ENCODE measurements at regions not wholly inside any gene's neighbourhood (a gene's known extent, or its start where the extent isn't known, plus 50 kb on each side); places are given as distances from the start of the nearest gene placed in this dataset.

GRCh38 chr3:151548195-151548594 lies 87.3 kb upstream of the IGSF10 start:
- WGBS, result 82% methylated on average over 2 of the region's 2 CpGs

DNA sequence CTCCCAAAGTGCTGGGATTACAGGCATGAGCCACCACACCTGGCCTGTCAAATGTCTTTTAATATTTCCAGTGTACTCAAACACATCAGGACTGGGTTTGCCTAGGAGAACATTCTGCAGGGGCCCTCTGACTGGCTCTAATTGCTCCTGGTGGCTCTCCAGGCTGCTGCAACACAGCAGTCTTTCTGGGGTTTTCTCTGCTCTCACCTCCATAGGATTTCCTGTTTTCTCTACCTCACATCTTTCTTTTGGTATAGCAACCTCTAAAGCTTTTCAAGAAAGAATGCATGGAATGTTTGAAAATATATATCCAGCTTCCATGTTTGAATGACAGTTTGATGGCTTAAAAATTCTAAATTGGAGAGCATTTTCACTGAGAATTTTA lies 83.3 kb upstream of the IGSF10 start:
- H3K27ac ChIP-seq, result no peak overlapping the region
- no peaks in the 10 kb centered on the region for H3K27me3 ChIP-seq (replicated peaks; ENCODE audit: insufficient read depth)
- H3K4me3 ChIP-seq, result no peak overlapping the region
- TF ChIP-seq POLR2AphosphoS5 (IDR thresholded peaks at IDR 0.05), result no peak
- H3K36me3 ChIP-seq, result no peaks in the 10 kb centered on the region
- H3K9me3 ChIP-seq, result no peaks in the 10 kb centered on the region
- no peaks in the 10 kb centered on the region for H3K4me1 ChIP-seq (replicated peaks)
- intact Hi-C loops (cut with DNase I), result no loop called here
- no peak for DNase-seq (ENCODE audit: low spot score)

More at GRCh38 chr3:151548195-151548594, 87.3 kb upstream of the IGSF10 start:
- DNase-seq (ENCODE audit: low spot score), result no peak
- H3K27me3 ChIP-seq (replicated peaks; ENCODE audit: insufficient read depth), result no peaks in the 10 kb centered on the region
- no peaks in the 10 kb centered on the region for H3K4me1 ChIP-seq (replicated peaks)
- H3K36me3 ChIP-seq, result no peaks in the 10 kb centered on the region
- H3K4me3 ChIP-seq, result no peak overlapping the region
- TF ChIP-seq POLR2A (IDR thresholded peaks at IDR 0.05) (no peak), POLR2AphosphoS5 (IDR thresholded peaks at IDR 0.05) (no peak)
- TF ChIP-seq, protein P1, sequence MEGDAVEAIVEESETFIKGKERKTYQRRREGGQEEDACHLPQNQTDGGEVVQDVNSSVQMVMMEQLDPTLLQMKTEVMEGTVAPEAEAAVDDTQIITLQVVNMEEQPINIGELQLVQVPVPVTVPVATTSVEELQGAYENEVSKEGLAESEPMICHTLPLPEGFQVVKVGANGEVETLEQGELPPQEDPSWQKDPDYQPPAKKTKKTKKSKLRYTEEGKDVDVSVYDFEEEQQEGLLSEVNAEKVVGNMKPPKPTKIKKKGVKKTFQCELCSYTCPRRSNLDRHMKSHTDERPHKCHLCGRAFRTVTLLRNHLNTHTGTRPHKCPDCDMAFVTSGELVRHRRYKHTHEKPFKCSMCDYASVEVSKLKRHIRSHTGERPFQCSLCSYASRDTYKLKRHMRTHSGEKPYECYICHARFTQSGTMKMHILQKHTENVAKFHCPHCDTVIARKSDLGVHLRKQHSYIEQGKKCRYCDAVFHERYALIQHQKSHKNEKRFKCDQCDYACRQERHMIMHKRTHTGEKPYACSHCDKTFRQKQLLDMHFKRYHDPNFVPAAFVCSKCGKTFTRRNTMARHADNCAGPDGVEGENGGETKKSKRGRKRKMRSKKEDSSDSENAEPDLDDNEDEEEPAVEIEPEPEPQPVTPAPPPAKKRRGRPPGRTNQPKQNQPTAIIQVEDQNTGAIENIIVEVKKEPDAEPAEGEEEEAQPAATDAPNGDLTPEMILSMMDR (IDR thresholded peaks at IDR 0.05), result no peak
- intact Hi-C loops (cut with DNase I), result no loop called here
- no peak overlapping the region for H3K27ac ChIP-seq
- no peaks in the 10 kb centered on the region for H3K9me3 ChIP-seq

GRCh38 chr3:151541178-151541577 lies 80.3 kb upstream of the IGSF10 start:
- no peak overlapping the region for H3K27ac ChIP-seq
- H3K4me3 ChIP-seq, result no peak overlapping the region
- H3K4me1 ChIP-seq (replicated peaks), result no peaks in the 10 kb centered on the region
- no peaks in the 10 kb centered on the region for H3K27me3 ChIP-seq (replicated peaks; ENCODE audit: insufficient read depth)
- TF ChIP-seq POLR2AphosphoS5 (IDR thresholded peaks at IDR 0.05) (no peak), POLR2A (IDR thresholded peaks at IDR 0.05) (no peak)
- TF ChIP-seq, protein P1 (IDR thresholded peaks at IDR 0.05), result no peak
- no peaks in the 10 kb centered on the region for H3K36me3 ChIP-seq
- H3K9me3 ChIP-seq, result no peaks in the 10 kb centered on the region
- DNase-seq (ENCODE audit: low spot score), result no peak
- intact Hi-C loops (cut with DNase I), result no loop called here

- no peaks in the 10 kb centered on the region for H3K36me3 ChIP-seq
- 90% methylated on average over 3 of the region's 3 CpGs for WGBS
- no peak for DNase-seq (ENCODE audit: low spot score)
- intact Hi-C loops (cut with DNase I), result no loop called here
- TF ChIP-seq POLR2A (IDR thresholded peaks at IDR 0.05) (no peak), POLR2AphosphoS5 (IDR thresholded peaks at IDR 0.05) (no peak)
- TF ChIP-seq, protein P1 (IDR thresholded peaks at IDR 0.05), result no peak
- no peaks in the 10 kb centered on the region for H3K4me1 ChIP-seq (replicated peaks)
- H3K9me3 ChIP-seq, result no peaks in the 10 kb centered on the region
- H3K27ac ChIP-seq, result no peak overlapping the region
- no peak overlapping the region for H3K4me3 ChIP-seq
- H3K27me3 ChIP-seq (replicated peaks; ENCODE audit: insufficient read depth), result no peaks in the 10 kb centered on the region
Observed at GRCh38 chr3:151539599-151539998, 78.7 kb upstream of the IGSF10 start.

DNA sequence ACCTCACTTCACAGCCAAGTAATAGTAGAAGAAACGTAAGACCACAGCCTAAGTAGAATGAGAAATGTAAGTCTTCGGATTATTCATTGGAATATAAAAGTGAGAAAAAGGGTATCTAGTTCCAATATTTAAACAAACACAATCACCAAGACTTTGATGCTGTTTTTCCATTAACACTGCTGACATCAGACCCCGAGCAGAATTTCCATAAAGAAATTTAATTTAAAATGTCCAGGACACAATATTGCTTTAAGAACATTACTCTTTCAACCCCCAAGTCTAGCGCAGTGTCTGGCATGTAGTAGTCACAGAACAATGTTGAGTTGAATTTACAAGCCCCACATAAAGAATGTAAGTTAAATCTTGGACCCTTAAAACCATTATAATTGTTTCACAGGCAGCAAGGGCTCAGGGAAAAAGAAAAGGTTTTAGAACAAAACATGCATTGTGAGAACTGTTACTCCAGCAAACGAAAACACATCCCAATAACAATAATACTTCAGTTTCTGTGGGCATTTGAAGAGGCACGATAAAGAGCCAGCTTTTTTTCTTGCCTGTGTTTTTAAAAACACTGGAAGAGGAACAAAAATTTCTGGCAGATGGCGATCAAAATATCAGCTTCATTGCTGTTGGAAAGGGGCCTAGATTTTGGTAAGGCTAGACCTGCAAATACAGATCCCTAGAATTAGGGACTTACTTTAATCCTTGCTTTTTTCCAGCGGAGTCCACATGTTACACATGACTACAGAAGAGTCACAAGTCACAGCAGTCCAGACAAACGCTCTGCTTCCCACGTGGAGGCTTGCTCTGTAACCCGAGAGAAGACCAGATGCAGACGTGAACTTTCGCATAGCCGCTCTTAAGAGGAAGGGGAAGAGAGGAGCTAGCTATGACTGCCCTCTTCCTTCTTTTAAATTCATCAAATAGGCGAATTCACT lies 77.9 kb upstream of the IGSF10 start:
- Histone ChIP-seq H3K27me3 (replicated peaks; ENCODE audit: insufficient read depth) (no peaks in the 10 kb centered on the region), H3K36me3 (no peaks in the 10 kb centered on the region), H3K27ac (no peak overlapping the region), H3K4me1 (replicated peaks) (no peaks in the 10 kb centered on the region), H3K4me3 (no peak overlapping the region), H3K9me3 (no peaks in the 10 kb centered on the region)
- TF ChIP-seq, protein P1 (IDR thresholded peaks at IDR 0.05), result no peak
- TF ChIP-seq POLR2AphosphoS5 (IDR thresholded peaks at IDR 0.05), result no peak
- no peak for TF ChIP-seq POLR2A (IDR thresholded peaks at IDR 0.05)
- WGBS, result 44% methylated on average over 15 of the region's 15 CpGs
- no peak for DNase-seq (ENCODE audit: low spot score)
- intact Hi-C loops (cut with DNase I), result no loop called here

All from prostate gland (tissue), 2 donors.